Suprapubic skin (tissue), 4 donors: ENCODE measurements at regions not wholly inside any gene's neighbourhood (a gene's known extent, or its start where the extent isn't known, plus 50 kb on each side); places are given as distances from the start of the nearest gene placed in this dataset.

Experiments used
- POLR2A ChIP-seq, 2 donors: fragments of 450-650 bp; IDR thresholded peaks; one replicate each; pipeline ENCODE4 v1.6.1; 2017; ENCODE audit warnings: antibody characterized with exemption in 2 of 2, mild to moderate bottlenecking in 2 of 2, moderate library complexity in 2 of 2
- POLR2AphosphoS5 ChIP-seq, 3 donors: sonication (generic); formaldehyde crosslinking; IDR thresholded peaks; one replicate each; pipeline ENCODE4 v1.6.1; 2017; ENCODE audit warnings: antibody characterized with exemption in 3 of 3

- TF ChIP-seq POLR2A (IDR thresholded peaks at IDR 0.05) (no peak), POLR2AphosphoS5 (IDR thresholded peaks at IDR 0.05) (no peak)
Measured at GRCh38 chr17:65459677-65460347, 101.6 kb downstream of the AXIN2 start.
